ENCODE measurements at regions not wholly inside any gene's neighbourhood (a gene's known extent, or its start where the extent isn't known, plus 50 kb on each side); places are given as distances from the start of the nearest gene placed in this dataset.
A peak's percentile ranks its signal among the peaks of the same experiment; 100 is the strongest.

DNA sequence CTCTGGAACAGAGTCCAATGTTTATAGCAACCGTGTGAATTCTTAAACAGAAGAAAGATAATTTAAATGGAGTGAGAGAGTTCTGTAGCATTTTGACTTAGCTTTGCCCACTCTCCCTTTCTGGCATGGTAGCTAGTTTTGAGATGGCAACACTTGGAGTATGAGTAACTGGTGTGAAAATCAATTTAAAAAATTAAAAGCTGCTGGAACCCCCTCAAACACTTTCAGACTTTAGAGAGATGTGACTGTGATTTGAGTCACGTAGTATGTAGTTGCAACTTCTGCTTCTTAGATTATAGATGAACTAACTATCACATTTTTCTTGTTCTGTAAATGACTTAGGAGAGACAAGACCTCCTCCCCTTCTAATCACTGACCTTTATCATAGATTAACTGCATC is 2309.5 kb upstream of the C9orf72 start (continued):
- TF ChIP-seq, protein P1, sequence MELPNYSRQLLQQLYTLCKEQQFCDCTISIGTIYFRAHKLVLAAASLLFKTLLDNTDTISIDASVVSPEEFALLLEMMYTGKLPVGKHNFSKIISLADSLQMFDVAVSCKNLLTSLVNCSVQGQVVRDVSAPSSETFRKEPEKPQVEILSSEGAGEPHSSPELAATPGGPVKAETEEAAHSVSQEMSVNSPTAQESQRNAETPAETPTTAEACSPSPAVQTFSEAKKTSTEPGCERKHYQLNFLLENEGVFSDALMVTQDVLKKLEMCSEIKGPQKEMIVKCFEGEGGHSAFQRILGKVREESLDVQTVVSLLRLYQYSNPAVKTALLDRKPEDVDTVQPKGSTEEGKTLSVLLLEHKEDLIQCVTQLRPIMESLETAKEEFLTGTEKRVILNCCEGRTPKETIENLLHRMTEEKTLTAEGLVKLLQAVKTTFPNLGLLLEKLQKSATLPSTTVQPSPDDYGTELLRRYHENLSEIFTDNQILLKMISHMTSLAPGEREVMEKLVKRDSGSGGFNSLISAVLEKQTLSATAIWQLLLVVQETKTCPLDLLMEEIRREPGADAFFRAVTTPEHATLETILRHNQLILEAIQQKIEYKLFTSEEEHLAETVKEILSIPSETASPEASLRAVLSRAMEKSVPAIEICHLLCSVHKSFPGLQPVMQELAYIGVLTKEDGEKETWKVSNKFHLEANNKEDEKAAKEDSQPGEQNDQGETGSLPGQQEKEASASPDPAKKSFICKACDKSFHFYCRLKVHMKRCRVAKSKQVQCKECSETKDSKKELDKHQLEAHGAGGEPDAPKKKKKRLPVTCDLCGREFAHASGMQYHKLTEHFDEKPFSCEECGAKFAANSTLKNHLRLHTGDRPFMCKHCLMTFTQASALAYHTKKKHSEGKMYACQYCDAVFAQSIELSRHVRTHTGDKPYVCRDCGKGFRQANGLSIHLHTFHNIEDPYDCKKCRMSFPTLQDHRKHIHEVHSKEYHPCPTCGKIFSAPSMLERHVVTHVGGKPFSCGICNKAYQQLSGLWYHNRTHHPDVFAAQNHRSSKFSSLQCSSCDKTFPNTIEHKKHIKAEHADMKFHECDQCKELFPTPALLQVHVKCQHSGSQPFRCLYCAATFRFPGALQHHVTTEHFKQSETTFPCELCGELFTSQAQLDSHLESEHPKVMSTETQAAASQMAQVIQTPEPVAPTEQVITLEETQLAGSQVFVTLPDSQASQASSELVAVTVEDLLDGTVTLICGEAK (IDR thresholded peaks at IDR 0.05; ENCODE audit: borderline replicate concordance) = no peak
- no peak for TF ChIP-seq IRF4 (IDR thresholded peaks at IDR 0.05; ENCODE audit: low read depth, low read length)
- TF ChIP-seq ZNF217 (IDR thresholded peaks at IDR 0.05) = peak; percentile 89
- no peak for TF ChIP-seq PML (IDR thresholded peaks at IDR 0.05; ENCODE audit: low read length)
- TF ChIP-seq STAT3 (IDR thresholded peaks at IDR 0.05; ENCODE audit: low read depth, low read length) = no peak

DNA sequence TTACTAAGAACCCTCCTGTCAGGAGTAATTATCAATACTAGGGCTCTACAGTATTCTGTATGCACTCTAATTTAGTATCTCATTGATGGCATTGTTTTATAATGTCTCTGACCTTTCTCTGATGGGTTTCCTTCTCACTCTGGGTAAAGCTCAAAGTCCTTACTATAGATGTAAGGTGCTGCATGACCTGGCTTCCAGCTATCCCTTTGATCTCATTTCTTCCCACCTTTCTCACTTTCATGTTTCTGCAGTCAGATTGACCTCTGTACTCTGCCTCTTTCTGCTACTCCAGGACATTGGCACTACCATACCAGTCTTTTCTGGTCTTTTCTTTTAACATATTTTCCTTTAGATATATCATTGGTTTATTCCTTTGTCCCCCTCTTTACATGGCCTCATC is 2332.8 kb upstream of the C9orf72 start:
- ChIA-PET CTCF (no interaction called here), RAD21 (ENCODE audit: unreplicated experiment) (no interaction called here), SMC1A (ENCODE audit: uncharacterized antibody, unreplicated experiment) (no interaction called here), POLR2A (no interaction called here)
- no peaks in the 10 kb centered on the region for H4K20me1 ChIP-seq (ENCODE audit: control insufficient read depth, insufficient read depth)
- no peak for ATAC-seq
- TF ChIP-seq SREBF1 (IDR thresholded peaks at IDR 0.05; ENCODE audit: low read length) = no peak
- TF ChIP-seq CREB1 (IDR thresholded peaks at IDR 0.05; ENCODE audit: low read depth) = no peak
- TF ChIP-seq, protein P2, sequence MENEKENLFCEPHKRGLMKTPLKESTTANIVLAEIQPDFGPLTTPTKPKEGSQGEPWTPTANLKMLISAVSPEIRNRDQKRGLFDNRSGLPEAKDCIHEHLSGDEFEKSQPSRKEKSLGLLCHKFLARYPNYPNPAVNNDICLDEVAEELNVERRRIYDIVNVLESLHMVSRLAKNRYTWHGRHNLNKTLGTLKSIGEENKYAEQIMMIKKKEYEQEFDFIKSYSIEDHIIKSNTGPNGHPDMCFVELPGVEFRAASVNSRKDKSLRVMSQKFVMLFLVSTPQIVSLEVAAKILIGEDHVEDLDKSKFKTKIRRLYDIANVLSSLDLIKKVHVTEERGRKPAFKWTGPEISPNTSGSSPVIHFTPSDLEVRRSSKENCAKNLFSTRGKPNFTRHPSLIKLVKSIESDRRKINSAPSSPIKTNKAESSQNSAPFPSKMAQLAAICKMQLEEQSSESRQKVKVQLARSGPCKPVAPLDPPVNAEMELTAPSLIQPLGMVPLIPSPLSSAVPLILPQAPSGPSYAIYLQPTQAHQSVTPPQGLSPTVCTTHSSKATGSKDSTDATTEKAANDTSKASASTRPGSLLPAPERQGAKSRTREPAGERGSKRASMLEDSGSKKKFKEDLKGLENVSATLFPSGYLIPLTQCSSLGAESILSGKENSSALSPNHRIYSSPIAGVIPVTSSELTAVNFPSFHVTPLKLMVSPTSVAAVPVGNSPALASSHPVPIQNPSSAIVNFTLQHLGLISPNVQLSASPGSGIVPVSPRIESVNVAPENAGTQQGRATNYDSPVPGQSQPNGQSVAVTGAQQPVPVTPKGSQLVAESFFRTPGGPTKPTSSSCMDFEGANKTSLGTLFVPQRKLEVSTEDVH (IDR thresholded peaks at IDR 0.05; ENCODE audit: low read depth, partially characterized antibody) = no peak
- TF ChIP-seq BRCA1 (IDR thresholded peaks at IDR 0.05; ENCODE audit: low read depth, low read length) = no peak
- TF ChIP-seq, protein P3, sequence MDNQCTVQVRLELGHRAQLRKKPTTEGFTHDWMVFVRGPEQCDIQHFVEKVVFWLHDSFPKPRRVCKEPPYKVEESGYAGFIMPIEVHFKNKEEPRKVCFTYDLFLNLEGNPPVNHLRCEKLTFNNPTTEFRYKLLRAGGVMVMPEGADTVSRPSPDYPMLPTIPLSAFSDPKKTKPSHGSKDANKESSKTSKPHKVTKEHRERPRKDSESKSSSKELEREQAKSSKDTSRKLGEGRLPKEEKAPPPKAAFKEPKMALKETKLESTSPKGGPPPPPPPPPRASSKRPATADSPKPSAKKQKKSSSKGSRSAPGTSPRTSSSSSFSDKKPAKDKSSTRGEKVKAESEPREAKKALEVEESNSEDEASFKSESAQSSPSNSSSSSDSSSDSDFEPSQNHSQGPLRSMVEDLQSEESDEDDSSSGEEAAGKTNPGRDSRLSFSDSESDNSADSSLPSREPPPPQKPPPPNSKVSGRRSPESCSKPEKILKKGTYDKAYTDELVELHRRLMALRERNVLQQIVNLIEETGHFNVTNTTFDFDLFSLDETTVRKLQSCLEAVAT (IDR thresholded peaks at IDR 0.05) = no peak
- TF ChIP-seq NR2C2 (IDR thresholded peaks at IDR 0.05; ENCODE audit: borderline replicate concordance, control insufficient read depth, insufficient read length, low read depth) = no peak
- no peak for TF ChIP-seq EZH2 (IDR thresholded peaks at IDR 0.05; ENCODE audit: borderline replicate concordance, control insufficient read depth, low read depth, low read length)
- TF ChIP-seq GATAD2B (conservative IDR thresholded peaks at IDR 0.05; ENCODE audit: low read depth) = no peak
- TF ChIP-seq ASH2L (IDR thresholded peaks at IDR 0.05; ENCODE audit: borderline replicate concordance, low read depth) = no peak
- no peak for TF ChIP-seq NR2F1 (conservative IDR thresholded peaks at IDR 0.05)
- TF ChIP-seq BACH1 (IDR thresholded peaks at IDR 0.05; ENCODE audit: borderline replicate concordance) = no peak
- no peak for TF ChIP-seq POLR2AphosphoS5 (IDR thresholded peaks at IDR 0.05; ENCODE audit: low read length)
- no peaks in the 10 kb centered on the region for H3K9me3 ChIP-seq (replicated peaks; ENCODE audit: control insufficient read depth, insufficient read depth, low read length)
- H3K27me3 ChIP-seq (replicated peaks in 1 of 2; ENCODE audit: control insufficient read depth in 2 of 2, insufficient read depth in 2 of 2, low read length in 1 of 2) = no peaks in the 10 kb centered on the region
- no peak overlapping the region for H3K27ac ChIP-seq (ENCODE audit: control insufficient read depth, insufficient read depth)
- no peak for DNase-seq (ENCODE audit: low read depth, low spot score)
- FAIRE-seq = no peak
- no peak overlapping the region for H3K4me2 ChIP-seq (ENCODE audit: control insufficient read depth, insufficient read depth)
- in situ Hi-C loops (cut with MboI) = no loop called here
- no TSS peak for BruUV-seq (replicated peaks)
- intact Hi-C loops (cut with micrococcal nuclease; ENCODE audit: unreplicated experiment) = no loop called here
- H2AFZ ChIP-seq (ENCODE audit: control insufficient read depth, low read depth, low read length) = no peak overlapping the region
- H3K4me3 ChIP-seq = no peak overlapping the region
- H3K79me2 ChIP-seq (ENCODE audit: control insufficient read depth, insufficient read depth, low read length) = no peaks in the 10 kb centered on the region
- no peak overlapping the region for H3K9ac ChIP-seq (ENCODE audit: control insufficient read depth, insufficient read depth, low read length)
- no peaks in the 10 kb centered on the region for H3K36me3 ChIP-seq (ENCODE audit: control insufficient read depth in 2 of 2, insufficient read depth in 2 of 2, low read length in 1 of 2)
- H3K4me1 ChIP-seq (ENCODE audit: control insufficient read depth, insufficient read depth, low read length) = no peaks in the 10 kb centered on the region
